Endothelial cell of hepatic sinusoid (primary cell): ENCODE measurements at regions not wholly inside any gene's neighbourhood (a gene's known extent, or its start where the extent isn't known, plus 50 kb on each side); places are given as distances from the start of the nearest gene placed in this dataset.

Experiments
- in situ Hi-C: cut with HindIII; loops from 2 replicates; pipeline ENCODE4 v1.10.0; 2017; ENCODE audit warnings: low sequenced_read_pairs

GRCh38 chr16:59941594-59941993 lies 1207.5 kb upstream of the GOT2 start:
- in situ Hi-C loops: no loop called here

GRCh38 chr16:59920054-59920453 lies 1185.9 kb upstream of the GOT2 start:
- in situ Hi-C loops: no loop called here

DNA sequence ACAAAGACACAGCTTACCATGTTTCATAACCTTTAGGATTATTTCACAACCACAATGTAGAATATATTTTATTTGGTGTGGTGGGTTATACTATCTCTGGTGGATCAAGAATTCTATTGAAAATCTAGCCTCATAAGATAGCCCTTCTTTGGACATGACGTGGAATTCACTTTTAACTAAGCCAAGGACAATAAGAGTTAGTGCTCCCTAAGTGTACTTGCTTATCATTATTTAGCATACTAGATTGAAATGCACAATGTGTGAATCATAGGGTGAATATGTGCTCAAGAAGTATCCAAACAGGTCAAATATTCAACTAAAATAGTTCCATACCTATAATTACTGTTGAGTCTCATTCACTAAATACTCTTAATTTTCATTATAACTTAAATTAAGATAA lies 1179.5 kb upstream of the GOT2 start:
- in situ Hi-C loops: no loop called here

GRCh38 chr16:59909262-59909661 lies 1175.1 kb upstream of the GOT2 start:
- in situ Hi-C loops: no loop called here

DNA sequence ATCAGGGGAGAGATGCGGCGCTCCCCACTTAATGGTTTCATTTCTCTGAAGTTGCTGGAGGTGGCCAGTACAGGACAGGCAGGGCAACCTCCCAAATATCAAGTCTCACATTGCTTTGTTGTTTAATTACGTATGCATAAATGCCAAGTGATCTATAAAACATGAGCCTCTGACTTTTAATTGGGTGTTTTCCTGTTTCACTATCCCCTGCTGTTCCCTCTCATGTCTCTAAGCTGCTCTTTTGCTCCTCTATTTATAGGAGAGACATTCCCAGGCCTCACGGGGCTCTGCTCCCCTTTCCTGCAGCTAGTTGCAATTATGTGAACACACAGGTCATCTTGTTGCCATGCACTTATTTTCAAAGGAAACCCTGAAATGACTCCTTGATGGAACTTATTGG lies 1173.5 kb upstream of the GOT2 start:
- in situ Hi-C loops: no loop called here

GRCh38 chr16:59905606-59906005 lies 1171.5 kb upstream of the GOT2 start:
- in situ Hi-C loops: no loop called here

- in situ Hi-C loops: no loop called here
Measured at GRCh38 chr16:59905131-59905530, 1171.0 kb upstream of the GOT2 start.

DNA sequence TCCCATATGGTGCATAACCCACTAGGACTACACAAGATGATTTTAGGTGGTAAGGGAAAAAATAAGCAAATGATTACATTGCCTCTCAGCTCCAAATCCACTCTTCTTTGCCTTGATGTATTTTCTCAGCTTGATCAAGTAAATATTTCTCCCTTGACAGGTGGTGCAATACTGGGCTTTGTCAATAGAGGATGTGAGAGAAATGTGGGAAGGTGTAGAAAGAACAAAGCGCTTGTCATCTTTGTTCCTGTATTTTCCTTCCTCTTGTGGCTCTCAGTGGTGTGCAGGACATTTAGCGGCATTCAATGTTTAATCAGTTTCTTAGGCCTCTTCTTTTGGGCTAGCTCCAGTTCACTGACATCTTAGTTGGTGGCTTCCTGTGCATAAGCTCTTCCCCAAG lies 1165.8 kb upstream of the GOT2 start:
- in situ Hi-C loops: no loop called here

- in situ Hi-C loops: no loop called here
Measured at GRCh38 chr16:59892376-59892775, 1158.3 kb upstream of the GOT2 start.

GRCh38 chr16:59887856-59888255 lies 1153.7 kb upstream of the GOT2 start:
- in situ Hi-C loops: no loop called here

GRCh38 chr16:59886021-59886420 lies 1151.9 kb upstream of the GOT2 start:
- in situ Hi-C loops: no loop called here

- in situ Hi-C loops: no loop called here
Measured at GRCh38 chr16:59881376-59881775, 1147.3 kb upstream of the GOT2 start.

DNA sequence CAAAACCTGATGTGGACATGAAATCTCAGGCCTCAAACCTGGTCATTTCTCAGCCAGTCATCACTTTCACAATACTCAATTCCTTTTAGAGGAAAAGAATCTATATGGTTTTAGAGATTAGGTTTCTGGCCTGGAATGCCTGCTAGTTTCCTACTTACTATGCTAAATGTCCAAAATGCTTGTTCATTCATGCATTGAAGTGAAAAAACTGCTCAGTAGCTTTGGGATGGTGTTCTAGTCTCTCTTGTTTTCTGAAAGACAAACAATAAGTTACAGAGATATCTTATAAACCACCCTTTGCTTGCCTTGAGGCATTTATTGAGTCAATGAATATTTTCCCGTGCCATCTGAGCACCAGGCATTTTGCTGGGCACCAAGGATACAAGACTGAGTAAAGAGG lies 1146.5 kb upstream of the GOT2 start:
- in situ Hi-C loops: no loop called here

- in situ Hi-C loops: no loop called here
Measured at GRCh38 chr16:59878999-59879398, 1144.9 kb upstream of the GOT2 start.

DNA sequence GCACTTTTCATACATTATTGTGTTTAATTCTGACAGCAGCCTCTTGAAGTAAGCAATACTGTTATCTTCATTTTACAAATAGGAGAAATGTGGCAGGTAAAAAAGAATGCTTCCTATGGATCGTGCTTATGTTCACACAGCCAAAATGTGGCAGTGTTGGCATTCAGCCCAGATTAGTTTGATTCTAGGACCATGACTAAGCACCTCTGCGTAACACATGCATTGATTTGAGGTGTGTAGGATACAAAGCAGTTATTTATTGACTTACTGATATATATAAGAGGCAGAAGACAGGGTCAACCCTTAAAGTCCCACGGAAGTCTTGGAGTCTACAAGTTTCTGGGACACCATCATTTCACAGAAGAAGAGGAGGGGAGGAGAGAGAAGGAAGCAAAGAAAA lies 1144.4 kb upstream of the GOT2 start:
- in situ Hi-C loops: no loop called here

GRCh38 chr16:59864981-59865666 lies 1131.0 kb upstream of the GOT2 start:
- in situ Hi-C loops: no loop called here

GRCh38 chr16:59859676-59860402 lies 1125.7 kb upstream of the GOT2 start:
- in situ Hi-C loops: no loop called here

GRCh38 chr16:59854846-59855439 lies 1120.8 kb upstream of the GOT2 start:
- in situ Hi-C loops: no loop called here

DNA sequence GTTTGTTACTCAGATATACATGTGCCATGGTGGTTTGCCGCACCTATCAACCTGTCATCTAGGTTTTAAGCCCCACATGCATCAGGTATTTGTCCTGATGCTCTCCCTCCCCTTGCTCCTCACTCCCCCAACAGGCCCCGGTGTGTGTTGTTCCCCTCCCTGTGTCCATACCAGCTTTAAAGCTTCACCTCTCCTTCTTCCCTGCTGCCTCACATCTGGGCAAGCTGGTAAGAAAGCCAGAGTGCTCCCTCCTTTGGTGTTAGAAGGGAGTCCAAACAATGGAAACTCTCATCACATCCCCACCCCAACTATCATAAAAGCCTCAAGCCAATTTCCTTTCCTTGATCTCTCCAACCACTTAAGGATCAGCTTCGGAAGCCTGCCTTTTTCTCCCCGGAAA lies 1115.6 kb upstream of the GOT2 start:
- in situ Hi-C loops: no loop called here

DNA sequence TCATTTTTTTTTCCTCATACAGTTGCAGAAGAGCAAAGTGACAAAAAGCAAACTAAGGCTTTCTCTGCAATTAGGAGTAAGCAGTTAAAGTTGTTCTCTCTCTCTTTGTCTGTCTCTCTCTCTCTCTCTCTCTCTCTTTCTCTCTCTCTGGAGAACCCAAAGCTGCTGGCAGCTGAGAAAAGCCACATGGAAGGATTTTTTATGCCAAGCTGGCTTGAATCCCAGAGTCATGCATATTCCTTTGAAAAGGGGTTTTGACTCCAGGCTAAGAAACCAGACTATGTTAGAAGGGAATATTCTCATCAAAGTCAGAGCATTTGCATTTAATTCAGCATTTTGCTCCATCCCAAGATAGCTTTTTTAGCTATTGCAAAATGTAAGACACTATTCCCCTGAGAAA lies 1114.2 kb upstream of the GOT2 start:
- in situ Hi-C loops: no loop called here

GRCh38 chr16:59840169-59840568 lies 1106.1 kb upstream of the GOT2 start:
- in situ Hi-C loops: no loop called here

DNA sequence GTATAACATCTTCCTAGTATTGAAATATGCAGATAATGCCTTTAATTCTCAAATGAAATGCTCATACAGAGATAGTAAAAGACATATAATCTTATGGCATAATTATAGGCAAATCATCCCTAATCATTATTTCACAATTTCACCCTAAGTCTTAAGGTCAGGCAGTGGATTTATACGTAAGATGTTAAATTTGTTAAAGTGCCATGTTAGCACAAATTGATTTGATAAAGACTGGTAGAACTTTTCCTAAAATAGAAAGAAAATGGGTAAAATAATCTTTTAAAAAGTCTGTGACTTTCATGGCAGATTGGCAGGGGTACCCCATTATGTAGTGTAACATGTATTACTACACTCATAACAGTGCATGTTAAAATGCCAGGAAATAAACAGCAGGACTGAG lies 1092.7 kb upstream of the GOT2 start:
- in situ Hi-C loops: no loop called here
